HCT116 (cell line): ENCODE measurements at regions not wholly inside any gene's neighbourhood (a gene's known extent, or its start where the extent isn't known, plus 50 kb on each side); places are given as distances from the start of the nearest gene placed in this dataset.

Experiments used
- ATAC-seq: fragments of 200-7000 bp; cut with Tn5 transposase; 2 replicates; pipeline ENCODE4 v1.9.1; 2020; ENCODE audit warnings: mild to moderate bottlenecking, moderate library complexity
- BruUV-seq: library from RNA; stranded (reverse); fragments of 400-500 nt; replicated peaks from 2 replicates; lab custom pipeline; 2021; lab: Mats Ljungman, UMichigan
- CTCF ChIA-PET: fragments of 300-600 bp; sonication (Branson Sonifier 250); formaldehyde crosslinking; loops from one replicate; lab custom pipeline; 2021; ENCODE audit warnings: antibody characterized with exemption; lab: Charles Lee
- POLR2A ChIA-PET: fragments of 300-600, 350-600 bp; sonication (Branson Sonifier 250); formaldehyde crosslinking; loops from one replicate; lab custom pipeline; 2021; ENCODE audit warnings: antibody characterized with exemption; lab: Charles Lee
- RAD21 ChIA-PET, 2 experiments: fragments of 300-600 bp; sonication (Branson Sonifier 250); formaldehyde crosslinking; loops; one replicate each; lab custom pipeline; 2023; ENCODE audit warnings: low total read pairs in 2 of 2; ENCODE audit not compliant: uncharacterized antibody in 2 of 2, unreplicated experiment in 2 of 2, low non-redundant PET in 1 of 2; lab: Charles Lee
- DNase-seq: peaks from one replicate; pipeline ENCODE4 v3.0.0-alpha.2; 2010; ENCODE audit warnings: low read depth, low spot score
- H2AFZ ChIP-seq: fragments of 200-600 bp; shearing (Covaris generic), sonication (generic); 2 replicates; pipeline ENCODE4 v1.6.1; 2017; ENCODE audit warnings: low read depth, mixed run types, mixed read lengths, antibody characterized with exemption, low read length; ENCODE audit not compliant: poor library complexity, severe bottlenecking
- H3K27ac ChIP-seq: 2 replicates; pipeline ENCODE4 v1.5.1; 2012; ENCODE audit warnings: low read depth, low read length
- H3K27me3 ChIP-seq: fragments of 200-600 bp; sonication (generic); 2 replicates; pipeline ENCODE4 v1.6.1; 2016; ENCODE audit warnings: mixed run types, low read length, mixed read lengths; ENCODE audit not compliant: insufficient read depth
- H3K36me3 ChIP-seq, 2 experiments: fragments of 200-500 bp in 1 of 2; fragments of 200-600 bp in 1 of 2; sonication (Bioruptor generic) in 1 of 2; sonication (generic) in 1 of 2; 2 replicates each; pipeline versions ENCODE4 v1.5.1 to v1.6.1; 2014 to 2016; ENCODE audit warnings: low read length in 2 of 2, inconsistent platforms in 1 of 2, mixed read lengths in 1 of 2, mixed run types in 1 of 2; ENCODE audit not compliant: insufficient read depth in 2 of 2, control insufficient read depth in 1 of 2
- H3K4me1 ChIP-seq, 2 experiments: fragments of 200-600 bp in 1 of 2; sonication (generic) in 1 of 2; 2 replicates each; pipeline versions ENCODE4 v1.5.1 to v1.6.1; 2012 to 2017; ENCODE audit warnings: low read length in 2 of 2, inconsistent platforms in 1 of 2, mild to moderate bottlenecking in 1 of 2, mixed read lengths in 1 of 2, mixed run types in 1 of 2, moderate library complexity in 1 of 2; ENCODE audit not compliant: insufficient read depth in 2 of 2, control insufficient read depth in 1 of 2
- H3K4me2 ChIP-seq: fragments of 200-600 bp; sonication (generic); 2 replicates; pipeline ENCODE4 v1.6.1; 2017; ENCODE audit warnings: mixed run types, low read length, mixed read lengths
- H3K4me3 ChIP-seq, 2 experiments: fragments of 200-600 bp in 1 of 2; sonication (generic) in 1 of 2; replicated peaks in 1 of 2; 2 replicates each; pipeline ENCODE4 v1.5.1; 2011 to 2016; ENCODE audit warnings: low read length in 2 of 2, control low read depth in 1 of 2, low read depth in 1 of 2, mild to moderate bottlenecking in 1 of 2, mixed read lengths in 1 of 2, mixed run types in 1 of 2
- H3K79me2 ChIP-seq: fragments of 200-600 bp; sonication (generic); 2 replicates; pipeline ENCODE4 v1.6.1; 2017; ENCODE audit warnings: mild to moderate bottlenecking, mixed run types, low read length, moderate library complexity, mixed read lengths; ENCODE audit not compliant: insufficient read depth
- H3K9ac ChIP-seq: fragments of 200-600 bp; sonication (generic); 2 replicates; pipeline ENCODE4 v1.6.1; 2016; ENCODE audit warnings: low read length, mixed read lengths
- H3K9me2 ChIP-seq: fragments of 200-600 bp; sonication (generic), shearing (Covaris generic); 2 replicates; pipeline ENCODE4 v1.6.1; 2017; ENCODE audit warnings: mixed run types, mild to moderate bottlenecking, moderate library complexity; ENCODE audit not compliant: insufficient read depth
- H3K9me3 ChIP-seq, 2 experiments: fragments of 200-500 bp in 1 of 2; fragments of 200-600 bp in 1 of 2; sonication (Bioruptor generic) in 1 of 2; sonication (generic) in 1 of 2; 2 replicates each; pipeline ENCODE4 v1.6.1; 2014 to 2017; ENCODE audit warnings: low read length in 2 of 2, mixed read lengths in 2 of 2, inconsistent platforms in 1 of 2, low read depth in 1 of 2, mild to moderate bottlenecking in 1 of 2, mixed run types in 1 of 2, moderate library complexity in 1 of 2; ENCODE audit not compliant: control insufficient read depth in 1 of 2, insufficient read depth in 1 of 2
- H4K20me1 ChIP-seq: fragments of 200-600 bp; sonication (generic), shearing (Covaris generic); 2 replicates; pipeline ENCODE4 v1.6.1; 2017; ENCODE audit warnings: mixed run types, mild to moderate bottlenecking, moderate library complexity; ENCODE audit not compliant: insufficient read depth
- CBX3 ChIP-seq: IDR thresholded peaks from 2 replicates; pipeline ENCODE4 v1.6.1; 2012; ENCODE audit warnings: low read depth
- CEBPB ChIP-seq: IDR thresholded peaks from 2 replicates; pipeline ENCODE4 v1.6.1; 2012; ENCODE audit warnings: low read depth
- CTCF ChIP-seq, 3 experiments: fragments of 200-600 bp in 1 of 3; sonication (generic) in 1 of 3; IDR thresholded peaks in 2 of 3; conservative IDR thresholded peaks in 1 of 3; 2 replicates each; pipeline ENCODE4 v1.5.1; 2012 to 2017; ENCODE audit warnings: low read depth in 2 of 3, low read length in 2 of 3, antibody characterized with exemption in 1 of 3, borderline replicate concordance in 1 of 3, control low read depth in 1 of 3, mild to moderate bottlenecking in 1 of 3, mixed read lengths in 1 of 3, mixed run types in 1 of 3, moderate library complexity in 1 of 3; ENCODE audit not compliant: insufficient read depth in 1 of 3
- EGR1 ChIP-seq: IDR thresholded peaks from 2 replicates; pipeline ENCODE4 v1.6.1; 2012; ENCODE audit warnings: low read depth
- ELF1 ChIP-seq: IDR thresholded peaks from 2 replicates; pipeline ENCODE4 v1.6.1; 2012; ENCODE audit warnings: low read depth, borderline replicate concordance
- EZH2 ChIP-seq: fragments of 200-600 bp; sonication (generic); IDR thresholded peaks from 2 replicates; pipeline ENCODE4 v1.6.1; 2017; ENCODE audit warnings: antibody characterized with exemption, mixed run types
- FOSL1 ChIP-seq: IDR thresholded peaks from 2 replicates; pipeline ENCODE4 v1.6.1; 2012; ENCODE audit warnings: low read depth
- JUND ChIP-seq: IDR thresholded peaks from 2 replicates; pipeline ENCODE4 v1.6.1; 2012
- POLR2A ChIP-seq: IDR thresholded peaks from 2 replicates; pipeline ENCODE4 v1.7.0; 2011; ENCODE audit warnings: borderline replicate concordance; ENCODE audit not compliant: insufficient read depth, insufficient read length; ENCODE audit errors: extremely low read depth
- POLR2AphosphoS5 ChIP-seq: IDR thresholded peaks from 2 replicates; pipeline ENCODE4 v1.6.1; 2011; ENCODE audit warnings: mild to moderate bottlenecking, low read depth, low read length, moderate library complexity
- SIN3A ChIP-seq: IDR thresholded peaks from 2 replicates; pipeline ENCODE4 v1.6.1; 2012; ENCODE audit warnings: low read depth
- SRF ChIP-seq: IDR thresholded peaks from 2 replicates; pipeline ENCODE4 v1.6.1; 2012; ENCODE audit warnings: low read depth
- TCF7L2 ChIP-seq: IDR thresholded peaks from 2 replicates; pipeline ENCODE4 v1.7.0; 2011; ENCODE audit warnings: borderline replicate concordance, inconsistent platforms; ENCODE audit not compliant: insufficient read depth, insufficient read length; ENCODE audit errors: extremely low read depth
- YY1 ChIP-seq: IDR thresholded peaks from 2 replicates; pipeline ENCODE4 v1.6.1; 2011; ENCODE audit warnings: low read length, low read depth, moderate library complexity, mild to moderate bottlenecking; ENCODE audit not compliant: insufficient replicate concordance; ENCODE audit errors: extremely low read depth
- ZBTB33 ChIP-seq: IDR thresholded peaks from 2 replicates; pipeline ENCODE4 v1.6.1; 2011; ENCODE audit warnings: mild to moderate bottlenecking, low read length, moderate library complexity; ENCODE audit not compliant: insufficient replicate concordance; ENCODE audit errors: extremely low read depth
- ZFX ChIP-seq: fragments of 450-650 bp; IDR thresholded peaks from 2 replicates; pipeline ENCODE4 v1.6.1; 2017
- ZNF274 ChIP-seq: fragments of 200-500 bp; sonication (Bioruptor generic); IDR thresholded peaks from 2 replicates; pipeline ENCODE4 v1.6.1; 2014; ENCODE audit warnings: mild to moderate bottlenecking, low read depth, low read length, inconsistent platforms
- intact Hi-C: fragments of 100-400 bp; cut with micrococcal nuclease; formaldehyde crosslinking; loops from 2 replicates; pipeline ENCODE4 v1.10.0; 2022
- TF ChIP-seq, protein P1 (sequence below): IDR thresholded peaks from 2 replicates; pipeline ENCODE4 v1.6.1; 2012
- TF ChIP-seq, protein P2 (sequence below): IDR thresholded peaks from 2 replicates; pipeline ENCODE4 v1.6.1; 2012

- Histone ChIP-seq H3K36me3 (no peaks in the 10 kb centered on the region), H3K9me3 (no peaks in the 10 kb centered on the region), H3K9me2 (peaks cover 4% of the 10 kb centered on the region; the same call in 1 of the 2 replicates), H3K27ac (no peak overlapping the region), H3K79me2 (no peaks in the 10 kb centered on the region), H3K4me3 (no peak overlapping the region), H3K4me2 (no peak overlapping the region), H4K20me1 (no peaks in the 10 kb centered on the region), H3K4me1 (no peaks in the 10 kb centered on the region), H3K9ac (no peak overlapping the region), H2AFZ (no peak overlapping the region), H3K27me3 (no peaks in the 10 kb centered on the region)
- intact Hi-C loops = no loop called here
- CTCF ChIA-PET = no interaction called here
- DNase-seq = no peak
- RAD21 ChIA-PET = no interaction called here
- ATAC-seq = no peak
- no TSS peak for BruUV-seq
- TF ChIP-seq EGR1 = no peak
- no peak for TF ChIP-seq ZFX
- no peak for TF ChIP-seq JUND
- no peak for TF ChIP-seq CEBPB
- TF ChIP-seq SIN3A = no peak
- TF ChIP-seq CTCF (IDR thresholded peaks at IDR 0.05 in 2 of 3, conservative IDR thresholded peaks at IDR 0.05 in 1 of 3; ENCODE audit: borderline replicate concordance in 1 of 3, insufficient read depth in 1 of 3, low read depth in 2 of 3, low read length in 2 of 3) = no peak
- TF ChIP-seq, protein P1, sequence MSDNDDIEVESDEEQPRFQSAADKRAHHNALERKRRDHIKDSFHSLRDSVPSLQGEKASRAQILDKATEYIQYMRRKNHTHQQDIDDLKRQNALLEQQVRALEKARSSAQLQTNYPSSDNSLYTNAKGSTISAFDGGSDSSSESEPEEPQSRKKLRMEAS = no peak
- no peak for TF ChIP-seq ELF1
- TF ChIP-seq, protein P2, sequence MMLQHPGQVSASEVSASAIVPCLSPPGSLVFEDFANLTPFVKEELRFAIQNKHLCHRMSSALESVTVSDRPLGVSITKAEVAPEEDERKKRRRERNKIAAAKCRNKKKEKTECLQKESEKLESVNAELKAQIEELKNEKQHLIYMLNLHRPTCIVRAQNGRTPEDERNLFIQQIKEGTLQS = no peak
- TF ChIP-seq TCF7L2 = no peak
- TF ChIP-seq POLR2AphosphoS5 = no peak
- TF ChIP-seq CBX3 = no peak
- no peak for TF ChIP-seq YY1
- no peak for TF ChIP-seq ZNF274
- no peak for TF ChIP-seq EZH2
- TF ChIP-seq FOSL1 = no peak
- TF ChIP-seq ZBTB33 = no peak
- TF ChIP-seq SRF = no peak
- no peak for TF ChIP-seq POLR2A
- POLR2A ChIA-PET = no interaction called here
Observed at GRCh38 chr6:141394125-141394536, 738.6 kb upstream of the GJE1 start.
